HG02885 (cell line): ENCODE measurements at regions not wholly inside any gene's neighbourhood (a gene's known extent, or its start where the extent isn't known, plus 50 kb on each side); places are given as distances from the start of the nearest gene placed in this dataset.

Experiments
- ATAC-seq: cut with Tn5 transposase; IDR thresholded peaks from one replicate; pipeline ENCODE4 v1.9.1; 2021; ENCODE audit warnings: mild to moderate bottlenecking; ENCODE audit not compliant: unreplicated experiment, poor library complexity

DNA sequence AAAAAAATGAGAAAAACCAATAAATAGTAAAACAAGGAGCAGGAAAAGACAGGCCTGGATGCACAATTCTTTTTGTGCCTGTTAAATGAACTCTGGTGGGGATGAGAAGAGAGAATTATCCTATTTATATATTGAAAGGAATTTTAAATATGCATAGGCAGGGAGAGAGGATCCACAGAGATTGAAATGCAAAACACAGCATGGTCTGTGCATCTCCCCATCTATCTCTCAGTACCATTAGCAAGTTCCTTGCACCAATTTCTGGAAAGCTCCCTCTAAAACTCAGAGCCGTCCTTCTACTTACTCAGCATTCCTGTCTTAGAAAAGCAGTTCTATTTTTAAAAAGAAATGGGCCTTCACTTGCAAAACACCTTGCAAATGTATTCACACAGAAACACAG, 502.3 kb upstream of the KLHL29 start:
- ATAC-seq = no peak

- no peak for ATAC-seq
These were observed 501.9 kb upstream of the KLHL29 start for GRCh38 chr2:22883054-22883453.

DNA sequence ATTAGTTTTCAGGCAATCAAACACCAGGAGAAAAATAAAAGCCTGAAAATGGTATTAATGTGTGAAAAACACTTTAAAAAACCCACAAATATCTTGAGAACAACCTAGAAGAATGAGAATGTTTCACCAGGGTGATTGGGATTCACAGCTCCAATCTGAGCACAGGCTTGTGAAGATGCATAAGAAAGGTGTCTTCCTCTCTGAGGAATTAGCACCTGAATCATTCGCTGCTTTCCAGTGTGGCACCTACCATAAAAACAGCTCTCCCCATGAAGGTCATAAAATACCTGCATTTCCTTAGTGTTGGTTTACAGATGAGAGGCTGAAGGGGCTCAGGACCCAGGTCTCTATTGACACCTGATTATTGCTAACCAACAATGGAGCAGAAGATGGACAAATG, 499.7 kb upstream of the KLHL29 start:
- ATAC-seq = no peak

DNA sequence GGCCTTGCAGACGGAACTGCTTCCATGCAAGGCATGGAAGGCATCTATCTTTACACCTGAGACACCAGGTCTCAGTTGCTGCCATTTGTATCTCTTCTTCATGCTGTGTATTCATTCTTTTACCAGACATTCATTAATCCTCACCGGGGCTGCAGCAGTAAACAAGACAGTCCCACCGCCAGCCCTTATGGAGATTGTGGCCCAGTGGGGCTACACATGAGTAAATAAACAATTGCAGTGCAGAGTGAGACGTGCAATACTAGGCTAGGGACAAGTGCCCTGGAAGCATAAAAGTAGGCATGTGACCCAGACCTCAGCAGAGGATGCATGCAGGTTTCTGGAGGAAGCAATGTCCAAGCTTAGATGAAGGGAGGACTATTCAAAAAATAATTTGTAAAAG, 497.6 kb upstream of the KLHL29 start:
- ATAC-seq = no peak

DNA sequence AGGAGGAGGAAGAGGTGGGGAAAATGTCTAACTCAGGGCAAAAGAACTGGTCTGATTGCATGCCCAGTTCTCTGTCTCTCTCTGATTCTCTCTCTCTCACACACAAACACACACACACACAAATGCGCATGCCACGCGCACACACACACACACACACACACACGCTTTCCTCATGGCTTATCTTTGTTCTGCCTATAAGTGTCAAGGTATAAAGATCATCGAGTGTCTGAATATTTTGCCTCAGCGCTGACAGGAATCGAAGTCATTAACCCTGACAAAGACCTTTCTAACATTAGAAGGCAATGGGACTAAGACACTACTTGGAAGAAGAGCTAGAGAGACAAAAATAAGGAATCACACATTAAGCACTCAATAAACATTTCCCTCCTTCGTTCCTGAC, 497.1 kb upstream of the KLHL29 start:
- no peak for ATAC-seq

DNA sequence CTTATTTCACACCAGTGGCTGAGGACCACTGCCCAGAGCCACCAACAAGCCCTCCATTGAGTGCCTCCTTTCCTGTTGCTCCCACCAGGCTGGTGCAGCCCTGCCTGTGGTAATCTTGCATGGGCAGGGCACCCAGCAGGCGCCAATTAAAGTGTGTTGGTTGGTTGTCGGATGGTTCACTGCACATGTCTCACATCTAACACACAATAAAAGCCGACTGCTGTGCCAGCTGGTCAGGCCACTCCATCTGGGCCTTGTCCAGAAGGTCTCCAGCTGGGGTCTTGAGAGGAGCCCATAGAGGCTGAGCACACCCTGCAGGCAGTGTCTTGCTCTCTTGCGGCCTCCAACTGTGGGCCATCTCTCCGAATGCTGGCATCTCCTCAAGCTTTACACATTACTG, 494.8 kb upstream of the KLHL29 start:
- ATAC-seq = no peak

GRCh38 chr2:22893761-22894517, 491.0 kb upstream of the KLHL29 start:
- no peak for ATAC-seq

- no peak for ATAC-seq
These were observed 490.2 kb upstream of the KLHL29 start for GRCh38 chr2:22894761-22895160.

DNA sequence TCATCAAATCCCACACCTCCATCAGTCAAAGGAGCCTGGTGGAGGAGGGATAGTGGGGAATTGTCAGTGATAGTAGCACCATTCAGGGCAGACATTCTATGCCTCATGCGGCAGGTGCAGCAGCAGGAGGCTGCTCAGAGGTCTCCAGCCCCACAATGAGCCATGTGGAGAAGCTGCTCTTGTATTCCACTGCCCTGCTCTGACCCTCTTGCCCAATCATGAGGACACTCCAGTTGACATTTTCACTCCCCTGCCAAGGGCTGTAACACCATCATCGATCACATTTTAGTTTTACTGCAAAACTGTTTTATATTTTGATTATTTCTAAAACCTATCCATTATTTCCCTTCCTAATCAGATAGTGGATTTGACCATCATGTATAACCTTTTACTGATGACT, 487.6 kb upstream of the KLHL29 start:
- no peak for ATAC-seq

DNA sequence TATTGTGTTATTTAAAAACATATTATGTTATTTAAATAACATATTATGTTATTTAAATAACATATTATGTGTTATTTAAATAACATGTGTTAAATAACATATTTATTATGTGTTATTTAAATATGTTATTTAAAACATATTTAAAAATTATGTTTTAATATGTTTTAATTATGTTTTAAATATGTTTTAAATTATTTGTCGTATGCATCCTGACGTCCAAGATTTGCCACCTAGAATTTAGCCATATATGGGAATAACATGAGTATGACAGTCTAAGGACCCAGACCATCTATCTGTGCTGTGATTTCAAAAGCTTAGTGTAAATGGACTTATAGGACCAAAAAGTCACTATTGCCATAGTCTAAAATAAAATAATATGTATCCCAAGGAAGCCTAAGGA, 484.3 kb upstream of the KLHL29 start:
- no peak for ATAC-seq

DNA sequence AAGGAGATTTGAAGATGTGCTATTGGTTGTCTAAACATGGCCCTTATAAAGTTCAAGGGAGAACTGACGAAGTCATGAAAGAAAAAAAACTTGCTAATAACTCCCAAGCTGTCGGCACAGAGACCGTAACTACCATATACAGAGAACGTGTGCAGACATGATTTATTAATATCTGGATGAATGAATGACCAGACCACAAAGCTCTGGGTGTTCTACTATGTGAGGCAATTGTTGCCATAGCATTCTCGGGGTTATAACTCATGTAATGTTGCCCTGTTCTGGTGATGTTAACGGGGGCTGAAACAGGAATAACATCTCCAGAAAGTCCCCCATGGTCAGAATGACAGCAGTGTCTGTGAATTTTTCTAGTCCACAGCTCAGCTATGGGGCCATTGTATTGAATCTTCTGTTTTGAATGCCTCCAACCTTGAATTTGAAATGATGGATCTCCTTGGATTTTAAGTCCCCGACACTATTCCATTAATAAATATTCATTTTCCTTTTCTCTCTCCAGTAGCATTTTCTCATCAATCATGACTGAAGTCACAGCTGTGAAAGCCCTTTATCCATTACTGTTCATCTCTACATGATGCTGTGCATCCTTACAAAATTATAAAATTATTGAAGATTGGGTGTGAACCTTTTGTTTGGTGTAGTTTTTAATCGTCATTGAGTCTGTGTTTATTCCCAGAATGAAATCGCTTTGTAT, 483.4 kb upstream of the KLHL29 start:
- no peak for ATAC-seq

DNA sequence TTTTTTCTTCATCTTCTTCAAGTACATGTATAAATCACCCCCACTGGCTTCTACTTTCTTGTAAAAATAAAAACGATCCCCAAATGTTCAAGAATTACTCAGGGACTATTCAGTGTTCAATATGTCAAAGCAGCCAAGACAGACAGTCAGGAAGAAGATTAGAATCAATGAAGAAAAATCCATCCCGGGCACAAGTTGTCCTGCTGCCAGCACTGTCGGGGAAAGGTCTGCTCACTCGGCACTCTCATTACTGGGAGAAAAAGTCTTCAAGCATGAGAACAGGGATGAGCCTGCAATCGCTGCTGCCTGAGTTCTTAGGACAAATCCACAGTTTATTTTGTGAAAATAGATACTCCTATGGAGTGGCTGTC, 482.8 kb upstream of the KLHL29 start:
- ATAC-seq = no peak

DNA sequence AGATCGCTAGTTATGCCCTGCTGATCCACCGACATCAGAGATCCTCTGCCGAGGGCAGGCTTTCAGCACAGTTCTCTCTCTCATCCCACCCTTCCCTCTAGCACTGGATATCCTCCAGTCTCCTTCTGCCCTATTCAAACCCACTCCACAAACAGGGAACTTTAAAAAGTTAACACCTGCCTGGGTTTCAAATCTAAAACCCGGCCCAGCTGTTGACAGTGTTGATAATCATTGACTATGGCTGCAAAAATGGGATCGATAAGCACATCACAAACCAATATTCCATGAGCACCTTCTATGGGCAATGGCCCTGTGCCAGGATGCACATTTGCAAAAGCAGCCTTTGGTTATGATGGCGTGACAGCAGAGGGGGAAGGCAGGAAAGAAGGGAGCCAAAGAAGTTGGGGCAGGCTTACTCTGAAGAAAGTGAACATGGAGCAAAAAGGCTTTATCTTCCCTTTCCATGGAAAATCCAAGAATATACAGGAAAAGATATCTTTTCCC, 482.3 kb upstream of the KLHL29 start:
- ATAC-seq = no peak

DNA sequence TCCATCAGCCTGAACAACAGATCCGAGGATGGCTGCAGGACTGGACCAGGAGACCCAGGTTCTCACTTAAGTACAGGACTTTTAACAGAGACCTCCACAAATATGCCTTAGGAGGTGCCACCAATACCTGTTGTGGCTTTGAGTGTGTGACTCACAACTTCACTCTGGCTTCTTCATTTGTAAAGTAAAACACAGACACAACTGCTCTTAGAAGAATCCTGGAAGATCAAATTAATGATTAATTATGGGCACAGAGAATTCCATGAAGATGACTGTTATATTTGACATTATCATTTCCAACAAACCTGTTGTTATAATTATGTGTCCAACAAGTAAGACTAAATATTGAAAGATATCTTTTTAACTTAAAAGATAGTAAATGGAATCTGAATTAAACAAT, 481.4 kb upstream of the KLHL29 start:
- ATAC-seq = no peak

DNA sequence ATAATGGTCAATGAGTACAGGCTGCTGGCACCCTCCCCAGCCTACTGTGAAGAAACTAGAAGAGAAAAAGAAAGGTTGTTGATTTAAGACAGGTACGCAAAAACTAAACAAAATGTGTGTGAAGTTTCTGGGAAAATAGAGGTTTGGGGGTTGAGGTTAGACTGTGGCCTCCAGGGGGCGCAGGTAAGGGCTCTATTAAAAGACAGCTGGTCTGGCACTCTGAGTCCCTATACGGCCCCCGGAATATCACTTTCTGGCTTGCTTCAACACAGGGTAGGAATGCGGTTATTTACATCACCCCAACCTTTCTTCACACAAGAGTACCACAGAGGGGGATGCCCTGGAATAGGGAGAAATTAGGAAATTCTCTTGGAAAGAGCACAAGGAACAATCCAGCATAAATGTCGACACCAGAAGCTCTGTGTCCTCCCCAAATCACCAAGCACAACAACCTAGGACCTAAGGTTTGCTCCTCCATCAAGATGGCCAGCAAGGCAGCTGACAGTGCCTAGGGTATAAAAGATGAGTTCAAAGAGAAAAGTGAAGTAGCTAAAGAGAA, 480.8 kb upstream of the KLHL29 start:
- peak; percentile 69 for ATAC-seq

DNA sequence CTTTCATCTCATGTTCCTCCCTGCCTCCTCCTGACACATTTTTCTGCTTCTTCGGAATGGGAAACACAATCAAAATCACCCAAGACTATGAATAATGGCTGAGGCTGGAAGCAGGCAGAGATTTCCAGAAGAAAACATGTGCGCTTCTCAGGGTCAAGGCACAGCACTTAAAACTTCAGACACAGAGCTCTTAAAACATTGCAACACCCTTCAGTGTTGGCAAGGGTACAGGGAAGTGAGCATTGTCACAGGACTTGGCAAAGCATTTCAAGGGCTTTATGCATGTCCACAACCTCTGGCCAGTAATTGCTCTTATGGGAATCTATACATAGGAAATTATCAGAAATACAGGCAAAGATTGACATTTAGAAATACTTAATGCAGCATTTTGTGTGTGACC, 477.6 kb upstream of the KLHL29 start:
- ATAC-seq = no peak

- no peak for ATAC-seq
These were observed 472.6 kb upstream of the KLHL29 start for GRCh38 chr2:22912398-22912797.

DNA sequence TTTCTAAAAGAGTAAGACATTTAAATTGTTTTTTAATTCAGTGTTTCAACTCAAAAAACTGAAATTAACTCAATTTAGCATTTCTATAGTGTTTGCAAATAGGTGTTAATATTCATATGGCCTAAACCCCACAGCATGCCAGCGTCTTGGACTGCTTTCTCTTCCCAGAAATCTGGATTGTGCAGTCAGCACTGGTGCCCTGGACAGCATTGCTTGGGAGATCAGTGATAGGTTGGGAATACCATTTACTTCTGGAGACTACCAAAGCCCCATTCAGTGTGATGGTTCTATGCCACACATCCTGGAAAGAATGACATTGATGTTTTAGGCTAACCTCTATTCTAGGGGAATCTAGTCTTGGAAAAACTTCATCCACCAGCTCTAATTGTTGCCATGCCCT, 455.0 kb upstream of the KLHL29 start:
- ATAC-seq = no peak

DNA sequence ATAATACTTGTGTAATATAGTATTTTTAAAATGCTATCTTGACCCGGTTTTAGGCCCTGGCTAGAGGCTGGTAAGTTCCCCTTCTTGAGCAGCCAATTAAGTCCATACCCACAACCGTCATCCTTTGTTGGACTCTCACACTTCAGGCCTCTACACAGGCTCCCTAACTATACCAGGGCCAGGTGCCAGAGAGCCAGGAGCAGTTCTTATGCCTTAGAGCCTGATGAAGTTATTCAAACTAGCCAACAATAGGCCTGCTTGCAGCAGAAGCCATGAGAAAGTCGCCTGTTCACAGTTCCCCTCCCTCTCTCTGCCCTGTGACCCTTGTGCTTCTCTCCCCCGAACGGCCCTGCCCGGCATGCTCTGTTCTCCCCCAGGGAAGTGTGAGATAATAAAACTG, 454.2 kb upstream of the KLHL29 start:
- ATAC-seq = no peak

GRCh38 chr2:22932288-22932687, 452.7 kb upstream of the KLHL29 start:
- ATAC-seq = no peak

GRCh38 chr2:22934747-22935146, 450.2 kb upstream of the KLHL29 start:
- ATAC-seq = no peak

- ATAC-seq = no peak
These were observed 442.5 kb upstream of the KLHL29 start for GRCh38 chr2:22942441-22942840.
